ENCODE measurements at regions not wholly inside any gene's neighbourhood (a gene's known extent, or its start where the extent isn't known, plus 50 kb on each side); places are given as distances from the start of the nearest gene placed in this dataset.

DNA sequence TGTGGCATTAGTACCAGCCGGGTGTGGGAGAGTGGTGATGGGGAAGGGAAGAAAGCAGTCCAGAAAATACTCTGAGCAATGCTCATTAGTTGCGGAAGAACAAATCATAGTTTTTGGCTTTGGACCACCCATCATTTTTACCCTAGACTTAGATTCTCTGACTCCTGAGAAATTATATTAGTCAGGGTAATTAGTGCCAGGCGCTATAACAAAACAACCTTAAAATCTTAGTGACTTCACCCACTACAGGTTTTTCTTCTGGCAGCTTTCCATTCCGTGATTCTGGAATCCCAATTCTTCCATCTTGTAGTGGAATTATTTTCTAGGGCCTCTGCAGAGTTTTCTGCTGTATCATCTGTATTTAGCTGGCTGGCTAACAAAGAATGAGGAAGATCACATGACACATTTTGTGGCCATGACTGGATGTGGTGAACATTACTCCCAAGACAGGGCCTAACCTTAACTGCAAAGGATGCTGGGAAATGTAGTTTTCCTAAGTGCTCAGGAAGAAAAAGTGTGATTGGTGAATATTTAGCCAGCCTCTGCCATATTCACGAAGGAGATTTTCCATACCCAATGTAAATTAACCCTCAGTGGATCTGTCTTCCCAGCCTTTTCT, 373.0 kb upstream of the MEF2C start:
- H3K9me3 ChIP-seq (ENCODE audit: control insufficient read depth, low read length), result no peaks in the 10 kb centered on the region
- DNase-seq, result no peak
- no peak overlapping the region for H3K4me3 ChIP-seq (ENCODE audit: insufficient read depth, low read depth, low read length, poor library complexity, severe bottlenecking)
- H3K27ac ChIP-seq (ENCODE audit: insufficient read depth, low read length, poor library complexity, severe bottlenecking), result no peak overlapping the region
- no peaks in the 10 kb centered on the region for H3K27me3 ChIP-seq (replicated peaks; ENCODE audit: control insufficient read depth, insufficient read depth, low read length, poor library complexity, severe bottlenecking)
- no peaks in the 10 kb centered on the region for H3K4me1 ChIP-seq (ENCODE audit: control insufficient read depth, insufficient read depth, low read length, poor library complexity, severe bottlenecking)
- H3K36me3 ChIP-seq (ENCODE audit: control insufficient read depth, insufficient read depth, low read length), result no peaks in the 10 kb centered on the region

DNA sequence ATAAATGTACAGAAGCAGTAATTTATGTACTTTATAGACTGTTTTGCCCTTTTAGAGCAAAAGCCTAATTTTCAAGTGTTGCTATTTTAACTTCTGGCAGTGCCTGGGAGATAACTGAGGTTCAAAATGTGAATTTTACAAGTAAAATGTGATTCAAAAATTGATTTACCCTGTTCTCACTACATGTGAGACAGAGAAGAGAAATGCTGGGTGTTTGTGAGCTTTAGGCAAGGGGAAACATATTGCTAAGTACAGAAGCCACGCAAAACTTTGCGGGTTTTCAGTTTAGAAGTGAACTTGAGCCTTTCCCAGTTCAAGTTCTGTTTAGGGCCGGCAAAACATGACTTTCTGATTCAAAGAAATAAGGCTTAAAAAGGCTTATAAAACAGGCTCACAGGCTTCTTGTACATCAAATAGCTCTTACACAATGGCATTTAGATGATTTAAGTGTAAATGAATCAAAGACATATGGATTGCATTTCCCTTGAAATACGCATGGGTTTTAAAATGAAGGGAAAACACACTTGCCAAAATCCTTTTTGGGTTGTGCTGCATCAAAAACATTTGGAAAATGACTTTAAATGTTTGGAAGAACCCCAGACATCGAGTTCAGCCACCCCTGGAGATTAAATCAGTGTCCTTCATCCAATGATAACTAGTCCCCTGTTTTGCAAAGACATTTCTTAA, 370.8 kb upstream of the MEF2C start:
- H3K27me3 ChIP-seq (replicated peaks; ENCODE audit: control insufficient read depth, insufficient read depth, low read length, poor library complexity, severe bottlenecking), result no peaks in the 10 kb centered on the region
- no peaks in the 10 kb centered on the region for H3K4me1 ChIP-seq (ENCODE audit: control insufficient read depth, insufficient read depth, low read length, poor library complexity, severe bottlenecking)
- no peak overlapping the region for H3K4me3 ChIP-seq (ENCODE audit: insufficient read depth, low read depth, low read length, poor library complexity, severe bottlenecking)
- no peaks in the 10 kb centered on the region for H3K36me3 ChIP-seq (ENCODE audit: control insufficient read depth, insufficient read depth, low read length)
- DNase-seq, result no peak
- H3K27ac ChIP-seq (ENCODE audit: insufficient read depth, low read length, poor library complexity, severe bottlenecking), result no peak overlapping the region
- no peaks in the 10 kb centered on the region for H3K9me3 ChIP-seq (ENCODE audit: control insufficient read depth, low read length)

DNA sequence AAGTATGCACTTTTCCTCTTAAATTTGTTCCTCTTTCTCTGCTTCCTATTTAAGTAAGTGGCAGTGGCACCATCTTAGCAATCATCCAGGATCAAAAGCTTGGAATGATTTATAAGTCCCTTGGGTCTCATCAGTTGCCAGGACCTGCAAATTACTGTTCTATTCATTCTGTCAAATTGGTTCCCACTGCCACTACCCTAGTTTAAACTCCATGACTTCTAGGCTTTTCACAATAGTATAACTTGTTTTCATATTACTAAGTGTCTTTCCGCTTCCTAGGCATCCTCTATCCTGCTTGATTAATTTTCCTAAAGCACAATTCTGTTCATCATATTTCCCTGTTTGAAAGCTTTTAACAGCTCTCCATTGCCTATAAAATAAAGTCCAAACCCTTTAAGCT, 363.9 kb upstream of the MEF2C start:
- Histone ChIP-seq H3K4me3 (ENCODE audit: insufficient read depth, low read depth, low read length, poor library complexity, severe bottlenecking) (no peak overlapping the region), H3K27ac (ENCODE audit: insufficient read depth, low read length, poor library complexity, severe bottlenecking) (no peak overlapping the region), H3K9me3 (ENCODE audit: control insufficient read depth, low read length) (no peaks in the 10 kb centered on the region), H3K27me3 (replicated peaks; ENCODE audit: control insufficient read depth, insufficient read depth, low read length, poor library complexity, severe bottlenecking) (no peaks in the 10 kb centered on the region), H3K4me1 (ENCODE audit: control insufficient read depth, insufficient read depth, low read length, poor library complexity, severe bottlenecking) (no peaks in the 10 kb centered on the region), H3K36me3 (ENCODE audit: control insufficient read depth, insufficient read depth, low read length) (no peaks in the 10 kb centered on the region)
- no peak for DNase-seq

DNA sequence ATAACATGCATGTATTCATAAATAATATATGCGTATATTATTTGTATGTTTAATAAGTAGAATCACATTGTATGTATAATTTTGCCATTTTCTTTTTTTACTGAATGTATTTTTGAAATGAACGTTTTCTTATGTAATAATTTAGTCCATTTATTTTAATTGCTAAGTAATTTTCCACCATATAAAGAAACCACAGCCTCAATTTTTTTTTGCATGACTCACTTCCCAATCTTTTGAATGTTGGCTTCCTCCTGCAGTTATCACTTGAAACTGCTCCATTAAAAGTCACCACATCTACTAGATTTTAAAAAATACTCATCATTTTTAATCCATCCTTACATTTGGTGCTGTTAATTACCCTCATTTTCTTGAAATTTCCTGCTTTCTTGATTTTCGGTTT, 363.3 kb upstream of the MEF2C start:
- Histone ChIP-seq H3K4me3 (ENCODE audit: insufficient read depth, low read depth, low read length, poor library complexity, severe bottlenecking) (no peak overlapping the region), H3K9me3 (ENCODE audit: control insufficient read depth, low read length) (no peaks in the 10 kb centered on the region), H3K4me1 (ENCODE audit: control insufficient read depth, insufficient read depth, low read length, poor library complexity, severe bottlenecking) (no peaks in the 10 kb centered on the region), H3K27ac (ENCODE audit: insufficient read depth, low read length, poor library complexity, severe bottlenecking) (no peak overlapping the region), H3K27me3 (replicated peaks; ENCODE audit: control insufficient read depth, insufficient read depth, low read length, poor library complexity, severe bottlenecking) (no peaks in the 10 kb centered on the region), H3K36me3 (ENCODE audit: control insufficient read depth, insufficient read depth, low read length) (no peaks in the 10 kb centered on the region)
- no peak for DNase-seq

DNA sequence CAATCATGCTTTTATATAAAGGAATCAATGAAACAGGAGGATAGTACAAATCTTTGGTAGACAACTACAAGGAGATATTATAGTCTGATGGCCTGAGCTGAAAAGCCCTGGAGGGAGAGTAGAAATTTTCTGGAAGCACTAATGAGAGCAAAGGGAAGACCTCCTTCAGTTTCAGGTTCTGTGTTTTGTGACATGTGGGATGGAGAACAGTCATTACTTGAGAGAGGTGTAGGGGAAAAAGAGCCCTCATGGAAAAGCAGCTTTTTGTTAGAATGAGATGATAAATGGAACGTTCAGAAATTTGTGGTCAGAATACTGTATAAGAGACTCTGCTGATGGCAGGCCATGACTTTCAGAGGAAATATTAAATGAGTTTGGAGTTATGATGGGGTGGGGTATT, 360.6 kb upstream of the MEF2C start:
- no peaks in the 10 kb centered on the region for H3K27me3 ChIP-seq (replicated peaks; ENCODE audit: control insufficient read depth, insufficient read depth, low read length, poor library complexity, severe bottlenecking)

DNA sequence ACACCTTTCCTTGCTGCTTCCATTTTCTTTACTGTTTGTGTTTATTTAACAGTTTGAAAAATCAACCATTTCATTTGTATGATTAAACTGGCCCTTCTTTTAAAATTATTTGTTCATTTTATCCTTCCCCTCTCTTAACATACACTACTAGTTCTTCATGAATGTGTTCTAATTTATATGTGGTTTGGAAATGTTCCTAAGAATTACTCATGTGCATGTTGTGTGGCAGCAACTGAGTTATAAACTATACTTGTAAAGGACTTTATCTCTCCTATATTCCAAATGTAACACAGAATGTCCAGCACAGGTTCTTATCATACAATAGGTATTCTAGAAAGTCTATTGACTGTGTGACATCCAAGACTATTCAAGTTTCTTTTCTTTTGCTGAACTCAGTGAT, 358.2 kb upstream of the MEF2C start:
- no peaks in the 10 kb centered on the region for H3K36me3 ChIP-seq (ENCODE audit: control insufficient read depth, insufficient read depth, low read length)
- no peak for DNase-seq
- H3K4me1 ChIP-seq (ENCODE audit: control insufficient read depth, insufficient read depth, low read length, poor library complexity, severe bottlenecking), result no peaks in the 10 kb centered on the region
- no peak overlapping the region for H3K27ac ChIP-seq (ENCODE audit: insufficient read depth, low read length, poor library complexity, severe bottlenecking)
- H3K27me3 ChIP-seq (replicated peaks; ENCODE audit: control insufficient read depth, insufficient read depth, low read length, poor library complexity, severe bottlenecking), result no peaks in the 10 kb centered on the region
- H3K4me3 ChIP-seq (ENCODE audit: insufficient read depth, low read depth, low read length, poor library complexity, severe bottlenecking), result no peak overlapping the region
- H3K9me3 ChIP-seq (ENCODE audit: control insufficient read depth, low read length), result no peaks in the 10 kb centered on the region

More for the DNA sequence above, 360.6 kb upstream of the MEF2C start:
- DNase-seq, result no peak
- Histone ChIP-seq H3K36me3 (ENCODE audit: control insufficient read depth, insufficient read depth, low read length) (no peaks in the 10 kb centered on the region), H3K9me3 (ENCODE audit: control insufficient read depth, low read length) (no peaks in the 10 kb centered on the region), H3K4me1 (ENCODE audit: control insufficient read depth, insufficient read depth, low read length, poor library complexity, severe bottlenecking) (no peaks in the 10 kb centered on the region), H3K4me3 (ENCODE audit: insufficient read depth, low read depth, low read length, poor library complexity, severe bottlenecking) (no peak overlapping the region), H3K27ac (ENCODE audit: insufficient read depth, low read length, poor library complexity, severe bottlenecking) (no peak overlapping the region)

DNA sequence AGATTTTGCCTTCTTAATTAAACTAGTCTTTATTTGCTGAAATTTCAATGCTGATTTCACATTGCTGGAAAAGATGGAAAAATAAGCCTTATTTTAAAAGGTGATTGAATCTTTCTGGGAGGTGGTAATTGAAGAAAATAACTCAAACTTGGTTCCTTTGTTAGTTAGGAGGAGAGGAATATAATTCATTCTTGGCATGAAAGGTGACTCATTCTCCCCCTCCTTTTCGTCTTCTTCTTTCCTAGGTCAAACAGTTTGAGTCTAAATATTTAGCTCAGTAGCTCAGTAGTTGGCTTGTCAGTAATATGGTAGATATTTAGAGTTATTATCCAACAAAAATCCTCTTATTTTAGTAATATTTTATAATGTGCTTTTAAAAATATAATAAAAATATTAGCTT, 353.9 kb upstream of the MEF2C start:
- DNase-seq, result no peak
- no peak overlapping the region for H3K27ac ChIP-seq (ENCODE audit: insufficient read depth, low read length, poor library complexity, severe bottlenecking)
- no peaks in the 10 kb centered on the region for H3K36me3 ChIP-seq (ENCODE audit: control insufficient read depth, insufficient read depth, low read length)
- H3K4me3 ChIP-seq (ENCODE audit: insufficient read depth, low read depth, low read length, poor library complexity, severe bottlenecking), result no peak overlapping the region
- H3K9me3 ChIP-seq (ENCODE audit: control insufficient read depth, low read length), result no peaks in the 10 kb centered on the region
- no peaks in the 10 kb centered on the region for H3K4me1 ChIP-seq (ENCODE audit: control insufficient read depth, insufficient read depth, low read length, poor library complexity, severe bottlenecking)
- H3K27me3 ChIP-seq (replicated peaks; ENCODE audit: control insufficient read depth, insufficient read depth, low read length, poor library complexity, severe bottlenecking), result no peaks in the 10 kb centered on the region

DNA sequence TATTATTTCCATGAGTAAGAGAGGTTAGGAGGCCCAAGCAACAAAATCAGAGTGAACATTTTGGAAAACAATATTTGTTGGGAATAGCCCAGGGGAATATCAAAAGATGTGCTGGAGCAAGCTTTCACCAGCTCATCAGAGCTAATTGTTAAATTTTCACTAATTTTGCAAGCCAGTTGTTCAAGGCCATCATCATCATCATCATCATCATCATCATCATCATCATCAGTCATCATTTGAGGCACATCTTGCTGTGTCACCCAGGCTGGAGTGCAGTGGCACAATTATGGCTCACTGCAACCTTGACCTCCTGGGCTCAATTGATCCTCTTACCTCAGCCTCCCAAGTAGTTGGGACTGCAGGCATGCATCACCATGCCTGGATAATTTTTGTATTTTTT, 350.5 kb upstream of the MEF2C start:
- Histone ChIP-seq H3K4me3 (ENCODE audit: insufficient read depth, low read depth, low read length, poor library complexity, severe bottlenecking) (no peak overlapping the region), H3K9me3 (ENCODE audit: control insufficient read depth, low read length) (no peaks in the 10 kb centered on the region), H3K27ac (ENCODE audit: insufficient read depth, low read length, poor library complexity, severe bottlenecking) (no peak overlapping the region), H3K27me3 (replicated peaks; ENCODE audit: control insufficient read depth, insufficient read depth, low read length, poor library complexity, severe bottlenecking) (no peaks in the 10 kb centered on the region), H3K36me3 (ENCODE audit: control insufficient read depth, insufficient read depth, low read length) (no peaks in the 10 kb centered on the region), H3K4me1 (ENCODE audit: control insufficient read depth, insufficient read depth, low read length, poor library complexity, severe bottlenecking) (no peaks in the 10 kb centered on the region)
- no peak for DNase-seq

DNA sequence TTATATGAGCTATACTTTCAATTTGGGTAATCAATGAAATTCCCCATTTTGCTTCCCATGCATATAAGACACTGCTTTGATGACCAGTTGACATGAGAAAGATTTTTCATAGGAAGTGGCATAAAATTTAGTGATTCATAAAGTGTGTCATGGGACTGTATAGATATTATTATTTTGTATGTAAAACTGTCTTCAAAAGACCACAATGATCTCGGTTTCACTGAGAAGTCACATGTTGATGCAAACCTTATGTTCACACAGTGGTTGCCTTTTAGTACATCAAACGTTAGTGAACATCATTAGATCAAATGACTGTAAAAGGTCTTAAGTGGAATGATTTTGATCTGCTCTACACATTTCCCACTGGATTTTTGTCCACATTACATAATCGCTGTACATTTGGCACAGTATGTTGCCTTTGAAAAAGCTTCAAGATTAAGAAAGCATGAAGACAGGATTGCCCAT, 349.2 kb upstream of the MEF2C start:
- Histone ChIP-seq H3K4me1 (ENCODE audit: control insufficient read depth, insufficient read depth, low read length, poor library complexity, severe bottlenecking) (no peaks in the 10 kb centered on the region), H3K36me3 (ENCODE audit: control insufficient read depth, insufficient read depth, low read length) (no peaks in the 10 kb centered on the region), H3K9me3 (ENCODE audit: control insufficient read depth, low read length) (no peaks in the 10 kb centered on the region), H3K27me3 (replicated peaks; ENCODE audit: control insufficient read depth, insufficient read depth, low read length, poor library complexity, severe bottlenecking) (no peaks in the 10 kb centered on the region), H3K4me3 (ENCODE audit: insufficient read depth, low read depth, low read length, poor library complexity, severe bottlenecking) (no peak overlapping the region), H3K27ac (ENCODE audit: insufficient read depth, low read length, poor library complexity, severe bottlenecking) (no peak overlapping the region)
- no peak for DNase-seq

DNA sequence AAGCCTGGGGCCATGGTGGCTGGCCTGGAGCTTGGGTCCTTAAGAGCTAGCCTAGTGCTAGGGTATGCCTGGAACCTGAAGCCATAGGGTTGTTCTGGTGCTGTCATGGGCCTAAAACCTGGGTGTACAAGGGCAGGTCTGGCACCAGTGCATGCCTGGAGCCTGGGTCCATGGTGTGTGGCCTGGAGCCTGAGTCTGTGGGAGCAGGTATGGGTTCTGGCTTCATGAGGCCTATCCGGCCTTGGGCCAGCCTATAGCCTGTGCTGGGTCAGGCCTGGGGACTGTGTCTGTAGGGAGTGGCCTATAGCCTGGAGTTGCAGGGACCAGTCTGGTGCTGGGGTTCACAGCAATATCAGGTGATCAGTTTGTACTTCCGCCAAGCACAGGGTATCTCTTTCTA, 347.2 kb upstream of the MEF2C start:
- no peak for DNase-seq
- no peaks in the 10 kb centered on the region for H3K27me3 ChIP-seq (replicated peaks; ENCODE audit: control insufficient read depth, insufficient read depth, low read length, poor library complexity, severe bottlenecking)
- no peaks in the 10 kb centered on the region for H3K4me1 ChIP-seq (ENCODE audit: control insufficient read depth, insufficient read depth, low read length, poor library complexity, severe bottlenecking)
- no peaks in the 10 kb centered on the region for H3K9me3 ChIP-seq (ENCODE audit: control insufficient read depth, low read length)
- no peak overlapping the region for H3K27ac ChIP-seq (ENCODE audit: insufficient read depth, low read length, poor library complexity, severe bottlenecking)
- H3K4me3 ChIP-seq (ENCODE audit: insufficient read depth, low read depth, low read length, poor library complexity, severe bottlenecking), result no peak overlapping the region
- H3K36me3 ChIP-seq (ENCODE audit: control insufficient read depth, insufficient read depth, low read length), result no peaks in the 10 kb centered on the region

Data from effector memory CD4-positive, alpha-beta T cell (primary cell).